ENCODE measurements at regions not wholly inside any gene's neighbourhood (a gene's known extent, or its start where the extent isn't known, plus 50 kb on each side); places are given as distances from the start of the nearest gene placed in this dataset.

DNA sequence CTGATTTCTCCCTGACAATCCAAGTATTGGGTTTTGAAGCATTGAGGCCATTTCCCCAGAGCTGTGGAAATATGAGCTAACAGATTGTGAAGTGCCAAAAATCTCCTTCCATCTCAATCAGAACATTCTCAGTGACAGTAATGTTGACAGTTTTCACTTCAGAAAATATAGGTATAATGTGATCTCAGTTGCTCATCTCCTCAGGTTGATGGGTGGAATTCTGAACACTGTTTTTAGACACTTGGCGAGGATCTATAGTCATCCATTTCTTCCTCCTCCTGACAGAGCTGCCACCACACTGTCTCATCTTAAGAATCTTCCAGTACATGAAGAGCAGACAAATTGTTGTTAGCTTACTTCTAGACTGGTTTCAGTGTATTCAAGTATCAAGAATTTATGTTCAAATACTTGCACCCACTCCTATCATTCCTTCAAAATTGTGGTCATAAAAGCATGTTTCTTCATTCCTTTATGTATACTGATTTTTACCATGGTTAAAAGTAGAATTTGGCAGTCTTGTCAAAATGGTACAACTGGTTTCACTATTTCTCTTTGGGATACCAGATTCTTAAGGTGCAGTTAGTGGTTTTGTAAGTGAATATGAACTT, 199.7 kb upstream of the TLE4 start:
- DNase-seq (ENCODE audit: low read depth): no peak

DNA sequence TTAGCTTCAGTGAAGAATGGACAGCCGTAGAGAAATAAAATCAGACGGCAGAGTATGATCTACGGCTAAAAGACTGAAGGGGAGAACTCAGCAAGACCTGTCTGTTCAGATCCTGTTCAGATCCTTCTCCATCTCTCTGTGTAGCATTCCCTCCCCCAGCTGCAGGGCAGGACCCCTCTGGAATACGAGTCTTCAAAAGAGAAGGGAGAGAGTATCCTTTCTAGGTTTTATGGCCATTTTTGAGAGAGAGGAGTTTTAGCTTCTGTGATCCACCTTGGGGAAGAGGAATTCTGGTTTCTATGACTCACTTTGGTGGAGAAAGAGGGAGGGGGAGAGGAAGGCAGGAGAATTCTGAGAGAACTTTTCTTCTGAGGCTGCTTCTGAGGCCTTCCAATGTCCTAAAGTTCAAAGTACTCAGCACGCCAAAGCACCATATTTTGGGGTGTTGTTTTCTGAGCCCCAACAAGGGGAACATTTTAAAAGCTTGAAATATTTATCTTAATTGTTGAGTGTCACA, 194.4 kb upstream of the TLE4 start:
- DNase-seq (ENCODE audit: low read depth): peak; percentile 68

DNA sequence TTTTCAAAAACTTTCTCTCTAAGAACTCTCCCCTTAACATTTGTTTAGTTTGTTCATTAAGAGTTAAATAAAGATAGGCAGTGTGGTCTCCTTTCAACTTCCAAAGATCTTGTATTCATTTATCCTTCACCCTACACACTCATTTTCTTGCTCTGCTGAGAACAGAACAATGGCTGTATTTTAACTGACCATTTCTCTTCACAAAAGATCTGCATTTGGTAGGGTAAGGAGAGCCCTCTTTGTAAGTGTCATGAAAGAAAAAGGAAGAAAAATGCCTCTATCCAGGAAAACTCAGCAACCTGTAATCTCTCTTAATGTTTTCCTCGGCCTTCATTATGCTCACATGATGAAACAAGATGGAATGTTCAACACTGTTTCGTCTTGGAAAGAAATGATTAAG, 193.7 kb upstream of the TLE4 start:
- no peak for DNase-seq (ENCODE audit: low read depth)

DNA sequence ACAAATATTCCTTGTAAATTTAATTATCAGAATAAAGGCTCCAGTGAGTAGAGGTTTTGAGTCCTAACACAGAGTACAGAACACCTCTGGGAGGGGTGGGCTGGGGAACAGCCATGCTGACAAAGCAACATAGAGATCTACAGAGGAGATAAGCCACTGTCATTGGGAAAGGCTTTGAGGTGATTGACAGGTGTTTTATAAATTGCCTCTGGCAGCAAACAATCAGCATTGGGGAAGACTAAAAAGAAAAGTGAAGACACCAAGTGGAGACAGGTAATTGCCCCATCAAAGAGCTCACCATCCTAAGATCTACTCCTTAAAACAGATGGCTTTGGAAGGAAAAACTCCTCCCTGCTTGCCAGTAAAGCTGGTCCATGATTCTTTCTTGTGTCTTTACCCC, 189.7 kb upstream of the TLE4 start:
- no peak for DNase-seq (ENCODE audit: low read depth)

DNA sequence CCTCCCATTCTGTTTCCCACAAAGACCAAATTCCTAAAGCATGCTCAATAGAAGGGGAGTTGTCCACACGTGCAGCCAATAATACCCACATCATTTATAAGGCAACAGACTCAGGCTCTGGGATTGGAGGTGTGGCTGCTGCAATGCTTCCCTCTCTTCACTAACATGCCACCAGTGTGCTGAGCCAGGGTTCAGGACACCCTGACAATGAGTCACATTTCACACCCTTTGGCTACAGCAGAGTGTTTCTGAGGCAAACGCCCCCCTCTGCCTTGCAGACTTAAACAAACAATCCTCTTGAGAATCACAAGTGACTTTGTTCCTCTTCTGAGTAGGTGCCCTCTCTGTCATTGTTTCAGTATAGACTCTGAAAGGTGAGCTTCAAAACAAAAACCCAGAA, 189.3 kb upstream of the TLE4 start:
- peak; percentile 81 for DNase-seq (ENCODE audit: low read depth)

DNA sequence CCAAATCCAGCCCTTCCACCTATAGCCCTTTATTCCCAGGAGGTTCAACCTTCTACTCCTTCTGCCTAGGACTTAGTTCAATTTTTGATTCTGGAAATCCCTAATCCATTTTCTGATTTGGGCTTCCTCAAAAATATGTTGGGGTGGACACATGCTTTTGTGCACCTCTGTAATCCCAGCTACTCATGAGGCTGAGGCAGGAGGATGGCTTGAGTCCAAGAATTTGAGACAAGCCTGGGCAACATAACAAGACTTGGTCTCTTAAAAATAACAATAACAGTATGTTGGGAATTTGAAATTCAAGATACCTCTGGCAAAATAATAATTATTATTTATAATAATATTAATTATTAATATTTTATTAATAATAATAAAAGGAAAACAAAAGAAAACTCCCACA, 188.7 kb upstream of the TLE4 start:
- DNase-seq (ENCODE audit: low read depth): peak; percentile 21

DNA sequence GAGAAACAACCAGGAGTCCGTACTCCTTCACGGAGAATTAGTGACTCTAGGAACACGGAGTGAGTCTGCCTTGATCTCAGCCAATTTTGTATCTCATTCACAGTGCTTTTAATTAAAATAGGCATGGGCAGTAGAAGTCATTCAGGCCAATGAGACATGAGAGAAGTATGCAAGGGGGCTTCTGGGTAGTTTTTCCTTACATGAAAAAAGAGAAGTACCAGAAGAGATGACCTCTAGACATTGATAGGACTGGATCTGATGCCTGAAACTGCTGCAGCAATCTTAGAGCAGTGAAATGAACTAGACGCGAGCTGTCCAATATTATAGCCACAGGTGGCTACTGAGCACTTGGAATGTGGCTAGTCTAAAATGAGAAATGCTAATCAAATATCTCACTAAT, 187.7 kb upstream of the TLE4 start:
- no peak for DNase-seq (ENCODE audit: low read depth)

DNA sequence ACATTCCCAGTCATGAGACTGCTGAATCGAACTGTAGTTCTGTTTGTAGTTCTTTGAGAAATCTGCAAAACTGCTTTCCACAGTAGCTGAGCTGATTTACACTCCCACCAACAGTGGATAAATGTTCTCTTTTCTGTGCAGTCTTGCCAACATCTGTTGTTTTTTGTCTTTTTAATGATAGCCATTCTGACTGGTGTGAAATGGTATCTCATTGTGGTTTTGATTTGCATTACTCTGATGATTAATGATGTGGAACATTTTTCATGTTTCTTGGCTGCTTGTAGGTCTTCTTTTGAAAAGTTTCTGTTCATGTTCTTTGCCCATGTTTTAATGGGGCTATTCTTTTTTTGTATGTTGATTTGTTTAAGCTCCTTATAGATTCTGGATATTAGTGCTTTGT, 187.3 kb upstream of the TLE4 start:
- peak; percentile 68 for DNase-seq (ENCODE audit: low read depth)

DNA sequence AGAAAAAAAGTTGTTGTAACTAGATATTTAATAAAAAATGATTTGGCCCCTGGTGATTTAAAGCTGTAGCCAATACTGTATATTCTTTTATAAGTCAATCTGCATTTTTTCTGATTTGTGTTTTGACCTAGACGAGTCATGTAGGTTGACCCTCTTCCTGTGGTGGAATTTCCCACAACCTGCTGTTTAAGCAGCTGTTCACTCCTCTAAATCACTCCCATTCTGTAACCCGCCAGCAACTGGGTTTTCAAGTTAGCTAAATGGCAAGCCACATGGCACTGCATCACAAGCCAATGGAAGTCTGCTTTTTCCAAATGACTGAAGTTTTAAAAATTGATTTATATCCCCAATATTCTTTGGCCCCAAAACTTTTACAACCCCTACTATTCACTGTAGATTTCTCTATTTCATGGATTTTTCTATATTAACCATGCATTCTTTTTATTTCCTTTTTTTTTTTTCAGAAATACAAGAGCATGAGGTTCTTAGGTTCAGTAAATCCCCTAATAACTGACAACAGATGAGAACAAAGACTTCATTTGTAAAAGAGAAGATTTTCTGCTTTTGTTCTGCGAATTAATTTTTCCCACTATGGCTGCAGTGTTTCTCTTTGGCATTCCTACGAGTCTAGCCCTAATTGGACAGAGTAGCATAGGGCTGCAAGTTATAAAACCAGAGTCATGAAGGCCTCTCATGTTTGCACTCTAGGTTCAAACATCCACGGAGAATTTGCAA, 184.5 kb upstream of the TLE4 start:
- DNase-seq (ENCODE audit: low read depth): peak; percentile 58

DNA sequence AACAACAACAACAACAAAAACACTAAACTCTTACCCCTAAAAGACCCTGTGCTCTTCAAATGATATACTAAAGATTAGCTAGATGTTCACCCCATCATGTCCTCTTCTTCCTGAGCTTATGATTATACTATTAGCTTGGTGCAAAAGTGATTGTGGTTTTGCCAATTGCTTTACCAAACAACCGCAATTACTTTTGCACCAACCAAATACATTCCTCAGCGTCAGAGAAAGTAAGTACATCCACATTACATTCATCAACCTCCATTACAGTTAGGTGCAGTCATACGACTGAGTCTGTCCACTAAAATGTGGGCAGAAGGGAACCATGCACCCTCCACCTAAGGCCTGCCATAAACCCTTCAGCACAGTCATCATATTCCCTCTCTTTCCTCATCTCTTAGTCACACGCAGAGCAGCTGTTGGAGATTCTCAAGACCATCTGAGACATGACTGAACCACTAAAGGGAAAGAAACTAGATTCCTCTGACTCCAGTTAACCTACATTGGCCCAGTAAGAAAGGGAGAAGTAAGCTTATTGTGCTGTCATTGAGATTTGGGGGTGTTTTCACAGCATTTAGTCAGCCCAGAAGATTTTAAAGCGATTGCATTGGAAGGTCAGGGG, 181.6 kb upstream of the TLE4 start:
- peak; percentile 38 for DNase-seq (ENCODE audit: low read depth)

DNA sequence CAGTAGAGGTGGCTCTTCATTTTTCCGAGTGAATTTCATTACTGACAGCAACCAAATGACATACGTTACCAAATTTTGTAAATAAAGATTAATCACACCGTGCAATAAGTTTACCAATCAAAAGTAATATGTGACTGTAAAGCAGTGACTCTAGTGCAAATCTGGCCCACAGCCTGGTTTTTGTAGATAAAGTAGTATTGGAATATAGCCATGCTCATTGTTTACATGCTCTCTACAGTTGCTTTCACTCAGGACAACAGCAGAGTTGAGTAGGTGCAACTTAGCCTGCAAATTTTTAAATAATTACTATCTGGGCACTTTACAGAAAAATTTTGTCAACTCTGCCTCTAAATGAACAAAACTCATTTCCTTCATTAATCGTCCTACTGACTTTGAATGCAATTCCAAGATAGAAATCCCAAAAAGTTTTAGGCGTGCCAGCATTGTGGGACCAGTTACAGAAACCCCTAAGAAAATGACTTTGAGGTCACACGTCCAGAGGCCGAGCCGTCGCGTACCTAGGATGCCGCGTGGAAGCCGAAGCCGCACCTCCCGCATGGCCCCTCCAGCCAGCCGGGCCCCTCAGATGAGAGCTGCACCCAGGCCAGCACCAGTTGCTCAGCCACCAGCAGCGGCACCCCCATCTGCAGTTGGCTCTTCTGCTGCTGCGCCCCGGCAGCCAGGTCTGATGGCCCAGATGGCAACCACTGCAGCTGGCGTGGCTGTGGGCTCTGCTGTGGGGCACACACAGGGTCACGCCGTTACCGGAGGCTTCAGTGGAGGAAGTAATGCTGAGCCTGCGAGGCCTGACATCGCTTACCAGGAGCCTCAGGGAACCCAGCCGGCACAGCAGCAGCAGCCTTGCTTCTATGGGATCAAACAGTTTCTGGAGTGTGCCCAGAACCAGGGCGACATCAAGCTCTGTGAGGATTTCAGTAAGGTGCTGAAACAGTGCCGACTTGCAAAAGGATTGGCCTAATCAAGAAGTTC, 180.7 kb upstream of the TLE4 start:
- no peak for DNase-seq (ENCODE audit: low read depth)

DNA sequence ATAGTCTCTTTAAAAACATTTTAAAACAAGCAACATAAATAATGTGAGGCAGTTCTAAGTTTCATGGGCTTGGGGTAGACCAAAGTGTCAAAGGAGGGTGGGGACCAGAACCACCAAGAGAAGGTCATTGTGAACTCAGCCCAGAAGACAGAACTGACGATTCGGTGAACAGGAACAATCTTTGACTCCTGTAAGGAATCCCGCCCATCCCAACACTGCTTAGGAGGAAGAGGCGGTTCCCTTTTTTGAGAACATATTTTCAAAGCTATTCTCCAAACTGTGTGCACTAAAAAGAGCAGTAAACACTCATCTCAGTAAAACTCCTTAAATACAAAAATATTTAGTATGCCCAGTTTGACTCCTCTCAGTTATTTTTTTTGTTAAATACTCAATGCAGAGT, 176.5 kb upstream of the TLE4 start:
- no peak for DNase-seq (ENCODE audit: low read depth)

DNA sequence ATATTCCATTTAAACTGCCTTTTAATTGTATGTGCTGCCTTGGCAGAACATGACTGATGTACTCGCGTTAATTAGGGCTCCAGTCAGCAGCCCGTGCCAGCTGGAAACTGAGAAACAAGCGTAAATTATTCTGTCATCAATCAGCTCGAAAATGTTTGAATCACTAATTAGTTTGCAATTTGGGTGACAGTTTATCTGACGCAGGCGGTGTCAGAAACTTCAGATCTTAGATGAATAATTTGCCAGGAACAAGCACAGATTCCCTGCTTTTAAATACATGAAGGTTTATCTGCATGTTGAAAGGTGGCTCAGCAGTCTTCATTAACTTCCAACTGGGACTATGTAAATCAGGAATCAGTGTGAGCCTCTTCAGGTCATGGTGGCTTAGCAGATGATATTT, 176.0 kb upstream of the TLE4 start:
- DNase-seq (ENCODE audit: low read depth): no peak

DNA sequence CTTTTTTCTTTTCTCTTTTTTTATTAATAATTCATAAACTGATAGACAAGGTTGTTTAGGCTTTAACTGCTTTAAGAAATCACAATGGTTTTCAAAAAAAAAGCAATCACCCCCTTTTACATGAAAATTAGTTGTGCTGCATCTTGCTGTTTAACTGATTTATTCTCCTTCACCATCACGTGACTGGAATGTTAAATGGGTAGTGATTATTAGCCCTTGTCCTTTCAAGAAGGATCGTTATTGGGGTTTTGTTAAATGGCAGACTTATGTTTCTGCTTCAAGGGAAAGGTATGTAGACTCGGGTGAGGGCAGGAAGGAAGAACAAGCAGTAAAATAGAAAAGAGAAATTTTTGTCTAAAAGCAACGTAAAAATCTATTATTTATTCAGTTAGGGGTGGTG, 175.6 kb upstream of the TLE4 start:
- no peak for DNase-seq (ENCODE audit: low read depth)

DNA sequence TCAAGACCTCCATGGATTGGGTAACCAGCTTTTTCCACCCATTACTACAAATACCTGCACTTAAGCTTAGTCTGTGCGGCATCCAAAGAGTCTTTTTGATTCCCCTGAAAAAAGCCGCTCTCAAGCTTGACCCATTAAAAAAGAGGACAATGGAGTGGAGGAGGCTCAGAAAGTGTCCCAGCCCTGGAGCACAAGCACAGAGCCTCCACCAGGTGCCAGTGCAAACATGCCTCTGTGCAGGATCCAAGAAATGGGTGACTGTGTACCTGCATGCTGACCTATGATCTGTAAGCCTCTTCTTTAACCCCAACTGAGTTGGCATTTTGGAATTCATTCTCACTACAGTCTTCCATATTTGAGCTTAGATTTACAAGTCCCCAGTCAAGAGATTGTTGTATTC, 168.3 kb upstream of the TLE4 start:
- DNase-seq (ENCODE audit: low read depth): no peak

DNA sequence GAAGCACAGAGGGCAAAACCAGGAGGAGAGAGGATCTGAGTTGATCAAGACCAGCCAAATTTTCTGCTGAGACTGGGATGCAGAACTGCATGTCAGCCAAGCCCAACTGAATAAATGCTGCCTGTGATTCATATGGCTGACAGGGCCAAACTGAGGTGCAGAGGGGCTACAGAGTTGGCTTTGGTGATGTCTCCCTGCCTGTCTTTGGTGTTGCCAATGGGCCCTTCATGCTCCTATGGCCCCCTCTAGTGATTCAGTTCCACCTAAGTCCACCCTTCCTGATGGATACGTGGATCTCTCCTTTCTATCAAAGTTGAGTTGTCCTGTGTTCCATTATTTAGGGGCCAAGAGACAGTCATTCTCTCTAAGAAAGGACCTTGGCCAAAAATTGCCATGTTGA, 163.6 kb upstream of the TLE4 start:
- peak; percentile 65 for DNase-seq (ENCODE audit: low read depth)

DNA sequence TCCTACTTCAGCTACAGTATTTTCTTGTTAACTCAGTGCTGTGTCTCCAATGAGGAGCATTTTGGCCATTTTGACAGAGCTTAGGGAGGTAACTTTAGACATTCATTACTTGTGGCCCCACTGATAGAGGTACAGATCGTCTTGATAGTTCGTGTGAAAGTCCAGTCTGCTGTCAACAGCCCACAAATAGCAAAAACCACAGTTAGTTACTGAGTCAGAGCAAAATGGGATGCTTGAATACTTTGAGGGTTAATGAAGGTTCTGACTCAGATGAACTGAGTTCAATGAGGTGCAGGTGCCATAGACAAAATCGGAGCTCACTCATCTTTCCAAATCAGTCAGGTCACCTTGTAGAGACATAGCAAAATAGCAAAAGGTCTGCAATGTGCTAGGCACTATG, 163.1 kb upstream of the TLE4 start:
- DNase-seq (ENCODE audit: low read depth): peak; percentile 93

DNA sequence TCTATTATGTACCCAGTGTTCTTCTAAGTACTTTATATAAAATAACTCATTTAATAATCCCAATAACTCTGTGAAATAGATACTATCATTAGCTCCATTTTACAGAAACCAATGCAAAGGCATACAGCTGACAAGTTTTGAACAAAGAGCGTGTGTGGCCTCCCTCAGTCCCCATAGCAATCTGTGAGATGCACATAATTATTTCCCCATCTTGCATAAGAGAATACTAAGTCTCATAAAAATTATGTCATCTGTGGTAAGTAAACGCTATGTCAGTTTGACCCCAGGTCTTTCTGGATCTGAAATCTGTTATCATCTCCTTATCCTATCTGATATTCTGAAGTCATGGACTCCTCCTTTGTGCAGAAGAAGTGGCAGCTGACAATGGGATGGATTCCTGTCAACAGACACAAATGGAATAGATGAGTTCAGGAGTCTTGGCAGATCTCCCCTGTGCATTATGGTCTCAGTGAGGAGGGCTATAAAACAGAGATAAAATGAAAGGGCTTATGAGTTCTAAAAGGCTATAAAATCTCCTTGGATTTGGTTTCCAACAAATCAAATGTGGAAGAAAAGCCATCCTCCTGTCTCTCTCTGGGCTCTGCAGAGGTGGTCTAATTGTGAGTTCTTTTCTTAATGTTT, 162.5 kb upstream of the TLE4 start:
- DNase-seq (ENCODE audit: low read depth): no peak

DNA sequence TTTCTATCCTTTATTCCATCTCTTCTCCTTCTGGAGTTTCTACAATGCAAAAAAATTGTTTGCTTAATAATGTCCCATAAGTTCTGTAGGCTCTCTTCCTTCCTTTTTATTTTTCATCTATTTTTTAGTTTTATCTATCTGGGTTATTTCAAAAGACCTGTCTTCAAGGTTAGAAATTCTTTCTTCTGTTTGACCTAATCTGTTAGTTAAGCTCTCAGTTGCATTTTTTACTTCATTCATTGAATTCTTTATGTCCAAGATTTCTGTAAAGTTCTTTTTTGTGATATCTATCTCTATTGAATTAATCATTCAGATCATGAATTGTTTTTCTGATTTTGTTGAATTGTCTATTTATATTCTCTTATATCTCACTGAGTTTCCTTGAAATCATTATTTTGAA, 145.9 kb upstream of the TLE4 start:
- no peak for DNase-seq (ENCODE audit: low read depth)

DNA sequence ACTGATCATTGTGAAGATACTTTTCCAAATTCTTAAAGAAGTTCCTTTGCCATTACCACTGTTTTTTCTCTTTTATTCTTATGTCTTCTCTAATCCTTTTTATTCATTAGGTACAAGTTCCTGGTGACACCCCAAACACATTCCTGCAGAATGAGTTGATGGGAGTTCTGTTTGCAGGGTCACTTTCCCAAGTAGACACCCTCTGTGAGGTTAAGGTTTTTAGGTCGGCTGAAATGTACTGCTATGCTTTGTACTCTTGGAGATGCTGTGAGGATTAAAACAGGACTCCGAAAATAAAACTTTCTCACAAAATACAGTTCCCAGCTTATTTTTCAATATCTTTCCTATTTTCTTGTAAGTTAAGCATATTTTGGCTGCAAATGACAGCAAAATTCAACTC, 143.3 kb upstream of the TLE4 start:
- peak; percentile 11 for DNase-seq (ENCODE audit: low read depth)

DNA sequence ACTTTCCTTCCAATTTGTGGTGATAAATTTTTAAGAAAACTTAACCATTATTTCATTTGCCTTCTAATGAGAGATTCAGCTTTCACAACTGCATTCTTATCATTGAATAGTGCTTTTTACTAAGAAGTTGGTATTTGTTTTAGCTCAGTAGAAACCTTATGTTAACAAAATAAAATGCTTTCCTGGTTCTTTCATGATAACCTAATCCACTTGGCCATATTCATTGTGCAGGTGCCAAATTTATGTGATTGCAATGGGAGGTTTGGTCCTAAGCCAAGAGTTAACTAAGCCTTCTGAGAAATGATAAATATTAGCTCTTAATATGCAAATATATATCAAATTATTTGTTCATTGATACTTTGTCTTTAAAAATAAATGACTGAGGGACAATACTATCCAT, 141.1 kb upstream of the TLE4 start:
- DNase-seq (ENCODE audit: low read depth): no peak

All from M059J (cell line).